Keratinocyte (primary cell): ENCODE measurements at regions not wholly inside any gene's neighbourhood (a gene's known extent, or its start where the extent isn't known, plus 50 kb on each side); places are given as distances from the start of the nearest gene placed in this dataset.

Experiments used
- DNase-seq: peaks from one replicate; pipeline ENCODE4 v3.0.0-alpha.2; 2011; ENCODE audit warnings: low read depth, missing footprints, low spot score
- FAIRE-seq: peaks from 2 replicates; lab custom pipeline; 2011; peaks lifted over from hg19 to GRCh38; lab: Jason Lieb, UNC
- H2AFZ ChIP-seq: 2 replicates; pipeline ENCODE4 v1.6.0; 2012; ENCODE audit warnings: low read length, control low read depth, inconsistent platforms; ENCODE audit not compliant: control insufficient read depth
- H3K27ac ChIP-seq: 2 replicates; pipeline ENCODE4 v1.5.1; 2011; ENCODE audit warnings: low read length; ENCODE audit not compliant: control insufficient read depth, insufficient read depth
- H3K27me3 ChIP-seq: 3 replicates; pipeline ENCODE4 v1.6.0; 2011; ENCODE audit warnings: low read length; ENCODE audit not compliant: control insufficient read depth, insufficient read depth; ENCODE audit errors: extremely low read depth
- H3K36me3 ChIP-seq, 2 experiments: 2 replicates in 1 of 2; 3 replicates in 1 of 2; pipeline ENCODE4 v1.5.1; 2011; ENCODE audit warnings: low read length in 2 of 2, mild to moderate bottlenecking in 1 of 2; ENCODE audit not compliant: control insufficient read depth in 2 of 2, insufficient read depth in 2 of 2; ENCODE audit errors: extremely low read depth in 1 of 2
- H3K4me1 ChIP-seq: 3 replicates; pipeline ENCODE4 v1.5.1; 2011; ENCODE audit warnings: low read length; ENCODE audit not compliant: control insufficient read depth, insufficient read depth; ENCODE audit errors: extremely low read depth
- H3K4me2 ChIP-seq: 3 replicates; pipeline ENCODE4 v1.6.0; 2011; ENCODE audit warnings: low read depth, low read length; ENCODE audit not compliant: control insufficient read depth, insufficient read depth; ENCODE audit errors: extremely low read depth
- H3K4me3 ChIP-seq, 3 experiments: fragments of 200-600 bp in 1 of 3; sonication (generic) in 1 of 3; 2 replicates in 2 of 3; 3 replicates in 1 of 3; pipeline ENCODE4 v1.5.1; 2011 to 2016; ENCODE audit warnings: low read length in 3 of 3, mild to moderate bottlenecking in 3 of 3, control low read depth in 2 of 3, inconsistent platforms in 1 of 3, low read depth in 1 of 3, mixed read lengths in 1 of 3, mixed run types in 1 of 3, moderate library complexity in 1 of 3; ENCODE audit not compliant: control insufficient read depth in 2 of 3, insufficient read depth in 2 of 3; ENCODE audit errors: extremely low read depth in 1 of 3
- H3K79me2 ChIP-seq: 2 replicates; pipeline ENCODE4 v1.6.0; 2012; ENCODE audit warnings: low read length; ENCODE audit not compliant: control insufficient read depth, insufficient read depth
- H3K9ac ChIP-seq: 3 replicates; pipeline ENCODE4 v1.6.0; 2011; ENCODE audit warnings: low read length; ENCODE audit not compliant: control insufficient read depth, insufficient read depth; ENCODE audit errors: extremely low read depth
- H3K9me1 ChIP-seq: 3 replicates; pipeline ENCODE4 v1.6.0; 2011; ENCODE audit warnings: low read length; ENCODE audit not compliant: control insufficient read depth, insufficient read depth; ENCODE audit errors: extremely low read depth
- H3K9me3 ChIP-seq: 2 replicates; pipeline ENCODE4 v1.5.1; 2012; ENCODE audit warnings: low read depth, low read length; ENCODE audit not compliant: control insufficient read depth
- H4K20me1 ChIP-seq: 3 replicates; pipeline ENCODE4 v1.6.0; 2011; ENCODE audit warnings: low read length; ENCODE audit not compliant: control insufficient read depth, insufficient read depth; ENCODE audit errors: extremely low read depth
- CTCF ChIP-seq, 3 experiments: IDR thresholded peaks in 1 of 3; conservative IDR thresholded peaks in 1 of 3; optimal IDR thresholded peaks in 1 of 3; 2 replicates in 2 of 3; 3 replicates in 1 of 3; pipeline versions ENCODE3 to v1.5.1; 2011; ENCODE audit warnings: low read length in 3 of 3, mild to moderate bottlenecking in 3 of 3, moderate library complexity in 2 of 3, control low read depth in 1 of 3, inconsistent platforms in 1 of 3; ENCODE audit not compliant: insufficient read depth in 2 of 3; ENCODE audit errors: extremely low read depth in 1 of 3
- EZH2 ChIP-seq: IDR thresholded peaks from one replicate; pipeline ENCODE4 v1.6.1; 2012; ENCODE audit warnings: inconsistent platforms, mild to moderate bottlenecking, low read length, moderate library complexity
- dilution Hi-C: fragments of 300-500 bp; cut with MboI; formaldehyde crosslinking; loops from one replicate; pipeline ENCODE4 v1.7.0; 2020; ENCODE audit warnings: low sequenced_read_pairs; ENCODE audit not compliant: extremely low pct_ligation_motif_present

DNA sequence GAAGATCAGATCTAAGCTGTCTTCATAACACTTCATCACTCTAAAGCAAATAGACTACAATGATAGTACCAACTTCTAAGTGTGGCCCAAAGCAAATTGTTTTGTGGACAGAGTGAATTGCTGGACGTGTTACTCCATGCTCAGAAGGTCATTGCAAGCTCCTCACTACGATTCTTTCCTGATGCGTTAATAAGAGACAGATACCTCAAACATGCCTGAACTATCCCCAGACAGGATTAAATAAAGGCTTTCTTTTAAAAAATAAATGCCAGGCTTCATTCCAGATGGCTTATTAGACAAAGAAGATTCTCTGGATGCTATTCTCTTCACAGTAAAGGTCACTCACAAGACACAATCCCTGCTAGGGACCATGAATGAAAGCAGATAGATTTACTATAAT, 621.2 kb downstream of the DCDC2C start:
- no peak for DNase-seq
- Histone ChIP-seq H2AFZ (no peak overlapping the region), H3K9ac (no peak overlapping the region), H3K4me2 (no peak overlapping the region), H3K4me1 (no peaks in the 10 kb centered on the region), H3K9me3 (no peaks in the 10 kb centered on the region), H3K27ac (no peak overlapping the region), H3K27me3 (no peaks in the 10 kb centered on the region), H4K20me1 (no peaks in the 10 kb centered on the region), H3K4me3 (no peak overlapping the region), H3K36me3 (no peaks in the 10 kb centered on the region), H3K9me1 (no peaks in the 10 kb centered on the region), H3K79me2 (no peaks in the 10 kb centered on the region)
- FAIRE-seq = no peak
- dilution Hi-C loops = no loop called here
- TF ChIP-seq EZH2 (no peak), CTCF (optimal IDR thresholded peaks at IDR 0.05 in 1 of 3, IDR thresholded peaks at IDR 0.05 in 1 of 3, conservative IDR thresholded peaks at IDR 0.05 in 1 of 3; ENCODE audit: extremely low read depth in 1 of 3, insufficient read depth in 2 of 3, low read length in 3 of 3) (no peak)

- Histone ChIP-seq H3K4me1 (no peaks in the 10 kb centered on the region), H3K9ac (no peak overlapping the region), H3K36me3 (no peaks in the 10 kb centered on the region), H3K4me2 (no peak overlapping the region), H3K79me2 (no peaks in the 10 kb centered on the region), H3K27ac (no peak overlapping the region), H4K20me1 (no peaks in the 10 kb centered on the region), H2AFZ (no peak overlapping the region), H3K4me3 (no peak overlapping the region), H3K27me3 (no peaks in the 10 kb centered on the region), H3K9me1 (no peaks in the 10 kb centered on the region), H3K9me3 (peaks cover 4% of the 10 kb centered on the region)
- DNase-seq (no peak), FAIRE-seq (no peak)
- dilution Hi-C loops = no loop called here
- TF ChIP-seq CTCF (optimal IDR thresholded peaks at IDR 0.05 in 1 of 3, IDR thresholded peaks at IDR 0.05 in 1 of 3, conservative IDR thresholded peaks at IDR 0.05 in 1 of 3; ENCODE audit: extremely low read depth in 1 of 3, insufficient read depth in 2 of 3, low read length in 3 of 3) (no peak), EZH2 (no peak)
Measured at GRCh38 chr2:4336864-4337263, 633.5 kb downstream of the DCDC2C start.
